ENCODE measurements at regions not wholly inside any gene's neighbourhood (a gene's known extent, or its start where the extent isn't known, plus 50 kb on each side); places are given as distances from the start of the nearest gene placed in this dataset.
"Not testable (repeated sequence)": the region's sequence is repeated elsewhere in the genome, so short reads cannot be mapped to it uniquely, and the experiment has no call there.

- POLR2A ChIA-PET; ATAC-seq (ENCODE audit: low read depth); H3K4me1 Mint-ChIP-seq; H3K27ac ChIP-seq (ENCODE audit: low read length in 2 of 2); H2AFZ ChIP-seq (ENCODE audit: insufficient read depth, low read depth, low read length, poor library complexity, severe bottlenecking); H3K27me3 ChIP-seq (replicated peaks in 1 of 4; ENCODE audit: control extremely low read depth in 1 of 4, control insufficient read depth in 3 of 4, insufficient read depth in 4 of 4, low read length in 3 of 4); H3K27me3 Mint-ChIP-seq; H3K4me1 ChIP-seq (ENCODE audit: control insufficient read depth in 2 of 2, insufficient read depth in 2 of 2, low read length in 2 of 2); H3K4me2 ChIP-seq (replicated peaks; ENCODE audit: low read depth, low read length, poor library complexity, severe bottlenecking); H3K9ac ChIP-seq (ENCODE audit: low read length); H3K4me3 ChIP-seq (ENCODE audit: control extremely low read depth in 1 of 5, extremely low read depth in 1 of 5, insufficient read depth in 1 of 5, low read depth in 2 of 5, low read length in 4 of 5); DNase-seq; H3K27ac Mint-ChIP-seq; CTCF ChIA-PET; intact Hi-C loops (cut with micrococcal nuclease); H3K36me3 ChIP-seq (replicated peaks in 1 of 2; ENCODE audit: control extremely low read depth in 1 of 2, control insufficient read depth in 1 of 2, extremely low read depth in 1 of 2, insufficient read depth in 2 of 2, low read length in 1 of 2); H4K20me1 ChIP-seq (ENCODE audit: control insufficient read depth, insufficient read depth, low read length, poor library complexity, severe bottlenecking); H3K79me2 ChIP-seq (ENCODE audit: control insufficient read depth, insufficient read depth, low read length); H3K4me3 Mint-ChIP-seq: not testable (repeated sequence)
- H3K9me3 Mint-ChIP-seq (ENCODE audit: insufficient read depth), result peaks cover 10% of the 10 kb centered on the region
- 92% methylated on average over 7 of the region's 13 CpGs for WGBS (ENCODE audit: insufficient coverage)
- peaks cover 0 to 31% (median 0%) of the 10 kb centered on the region in 3 donors for H3K9me3 ChIP-seq (ENCODE audit: control extremely low read depth in 1 of 3, control insufficient read depth in 2 of 3, insufficient read depth in 1 of 3, low read length in 2 of 3)
These were observed 170.1 kb upstream of the FOXD4L5 start for GRCh38 chr9:65455136-65455535.

GRCh38 chr9:65454666-65455065, 169.7 kb upstream of the FOXD4L5 start:
- WGBS (ENCODE audit: insufficient coverage), result 88% methylated on average over 13 of the region's 13 CpGs
- not testable (repeated sequence) for H3K4me3 Mint-ChIP-seq

GRCh38 chr9:65454034-65454433, 169.0 kb upstream of the FOXD4L5 start:
- H3K9me3 ChIP-seq (ENCODE audit: control extremely low read depth in 1 of 3, control insufficient read depth in 2 of 3, insufficient read depth in 1 of 3, low read length in 2 of 3), result peaks cover 0 to 29% (median 0%) of the 10 kb centered on the region in 3 donors
- POLR2A ChIA-PET, result not testable (repeated sequence)
- H3K9me3 Mint-ChIP-seq (ENCODE audit: insufficient read depth), result peaks cover 10% of the 10 kb centered on the region

More at GRCh38 chr9:65454666-65455065, 169.7 kb upstream of the FOXD4L5 start:
- H3K4me2 ChIP-seq (replicated peaks; ENCODE audit: low read depth, low read length, poor library complexity, severe bottlenecking); H2AFZ ChIP-seq (ENCODE audit: insufficient read depth, low read depth, low read length, poor library complexity, severe bottlenecking); H4K20me1 ChIP-seq (ENCODE audit: control insufficient read depth, insufficient read depth, low read length, poor library complexity, severe bottlenecking); H3K27ac Mint-ChIP-seq; ATAC-seq (ENCODE audit: low read depth); DNase-seq; CTCF ChIA-PET; H3K9ac ChIP-seq (ENCODE audit: low read length); H3K4me3 ChIP-seq (ENCODE audit: control extremely low read depth in 1 of 5, extremely low read depth in 1 of 5, insufficient read depth in 1 of 5, low read depth in 2 of 5, low read length in 4 of 5); H3K4me1 Mint-ChIP-seq; H3K27ac ChIP-seq (ENCODE audit: low read length in 2 of 2); H3K27me3 ChIP-seq (replicated peaks in 1 of 4; ENCODE audit: control extremely low read depth in 1 of 4, control insufficient read depth in 3 of 4, insufficient read depth in 4 of 4, low read length in 3 of 4); intact Hi-C loops (cut with micrococcal nuclease); POLR2A ChIA-PET; H3K4me1 ChIP-seq (ENCODE audit: control insufficient read depth in 2 of 2, insufficient read depth in 2 of 2, low read length in 2 of 2); H3K79me2 ChIP-seq (ENCODE audit: control insufficient read depth, insufficient read depth, low read length); H3K27me3 Mint-ChIP-seq; H3K36me3 ChIP-seq (replicated peaks in 1 of 2; ENCODE audit: control extremely low read depth in 1 of 2, control insufficient read depth in 1 of 2, extremely low read depth in 1 of 2, insufficient read depth in 2 of 2, low read length in 1 of 2): not testable (repeated sequence)
- H3K9me3 ChIP-seq (ENCODE audit: control extremely low read depth in 1 of 3, control insufficient read depth in 2 of 3, insufficient read depth in 1 of 3, low read length in 2 of 3), result peaks cover 0 to 31% (median 0%) of the 10 kb centered on the region in 3 donors
- H3K9me3 Mint-ChIP-seq (ENCODE audit: insufficient read depth), result peaks cover 10% of the 10 kb centered on the region

GRCh38 chr9:65449886-65450610, 165.0 kb upstream of the FOXD4L5 start:
- 75% methylated on average over 7 of the region's 12 CpGs for WGBS (ENCODE audit: insufficient coverage)
- H3K4me2 ChIP-seq (replicated peaks; ENCODE audit: low read depth, low read length, poor library complexity, severe bottlenecking); H3K27me3 Mint-ChIP-seq; POLR2A ChIA-PET; H3K27ac Mint-ChIP-seq; H3K4me1 Mint-ChIP-seq; H4K20me1 ChIP-seq (ENCODE audit: control insufficient read depth, insufficient read depth, low read length, poor library complexity, severe bottlenecking); H3K27ac ChIP-seq (ENCODE audit: low read length in 2 of 2); intact Hi-C loops (cut with micrococcal nuclease); H3K4me3 Mint-ChIP-seq; H3K4me1 ChIP-seq (ENCODE audit: control insufficient read depth in 2 of 2, insufficient read depth in 2 of 2, low read length in 2 of 2); CTCF ChIA-PET; DNase-seq; H3K27me3 ChIP-seq (replicated peaks in 1 of 4; ENCODE audit: control extremely low read depth in 1 of 4, control insufficient read depth in 3 of 4, insufficient read depth in 4 of 4, low read length in 3 of 4); H3K4me3 ChIP-seq (ENCODE audit: control extremely low read depth in 1 of 5, extremely low read depth in 1 of 5, insufficient read depth in 1 of 5, low read depth in 2 of 5, low read length in 4 of 5); H3K36me3 ChIP-seq (replicated peaks in 1 of 2; ENCODE audit: control extremely low read depth in 1 of 2, control insufficient read depth in 1 of 2, extremely low read depth in 1 of 2, insufficient read depth in 2 of 2, low read length in 1 of 2); H3K9ac ChIP-seq (ENCODE audit: low read length); H2AFZ ChIP-seq (ENCODE audit: insufficient read depth, low read depth, low read length, poor library complexity, severe bottlenecking); ATAC-seq (ENCODE audit: low read depth); H3K79me2 ChIP-seq (ENCODE audit: control insufficient read depth, insufficient read depth, low read length): not testable (repeated sequence)
- H3K9me3 ChIP-seq (ENCODE audit: control extremely low read depth in 1 of 3, control insufficient read depth in 2 of 3, insufficient read depth in 1 of 3, low read length in 2 of 3), result peaks cover 0 to 22% (median 0%) of the 10 kb centered on the region in 3 donors
- peaks cover 10% of the 10 kb centered on the region for H3K9me3 Mint-ChIP-seq (ENCODE audit: insufficient read depth)

More at GRCh38 chr9:65454034-65454433, 169.0 kb upstream of the FOXD4L5 start:
- H3K4me3 ChIP-seq (ENCODE audit: control extremely low read depth in 1 of 5, extremely low read depth in 1 of 5, insufficient read depth in 1 of 5, low read depth in 2 of 5, low read length in 4 of 5); H3K9ac ChIP-seq (ENCODE audit: low read length); H3K4me2 ChIP-seq (replicated peaks; ENCODE audit: low read depth, low read length, poor library complexity, severe bottlenecking); H4K20me1 ChIP-seq (ENCODE audit: control insufficient read depth, insufficient read depth, low read length, poor library complexity, severe bottlenecking); H3K36me3 ChIP-seq (replicated peaks in 1 of 2; ENCODE audit: control extremely low read depth in 1 of 2, control insufficient read depth in 1 of 2, extremely low read depth in 1 of 2, insufficient read depth in 2 of 2, low read length in 1 of 2); H3K27ac Mint-ChIP-seq; ATAC-seq (ENCODE audit: low read depth); intact Hi-C loops (cut with micrococcal nuclease); H3K79me2 ChIP-seq (ENCODE audit: control insufficient read depth, insufficient read depth, low read length); H3K4me1 ChIP-seq (ENCODE audit: control insufficient read depth in 2 of 2, insufficient read depth in 2 of 2, low read length in 2 of 2); H3K27ac ChIP-seq (ENCODE audit: low read length in 2 of 2); H3K27me3 ChIP-seq (replicated peaks in 1 of 4; ENCODE audit: control extremely low read depth in 1 of 4, control insufficient read depth in 3 of 4, insufficient read depth in 4 of 4, low read length in 3 of 4); H3K4me1 Mint-ChIP-seq; CTCF ChIA-PET; H3K4me3 Mint-ChIP-seq; DNase-seq; H2AFZ ChIP-seq (ENCODE audit: insufficient read depth, low read depth, low read length, poor library complexity, severe bottlenecking); H3K27me3 Mint-ChIP-seq: not testable (repeated sequence)
- WGBS (ENCODE audit: insufficient coverage), result 67% methylated on average over 2 of the region's 2 CpGs

All from B cell (primary cell).